ENCODE measurements at regions not wholly inside any gene's neighbourhood (a gene's known extent, or its start where the extent isn't known, plus 50 kb on each side); places are given as distances from the start of the nearest gene placed in this dataset.

DNA sequence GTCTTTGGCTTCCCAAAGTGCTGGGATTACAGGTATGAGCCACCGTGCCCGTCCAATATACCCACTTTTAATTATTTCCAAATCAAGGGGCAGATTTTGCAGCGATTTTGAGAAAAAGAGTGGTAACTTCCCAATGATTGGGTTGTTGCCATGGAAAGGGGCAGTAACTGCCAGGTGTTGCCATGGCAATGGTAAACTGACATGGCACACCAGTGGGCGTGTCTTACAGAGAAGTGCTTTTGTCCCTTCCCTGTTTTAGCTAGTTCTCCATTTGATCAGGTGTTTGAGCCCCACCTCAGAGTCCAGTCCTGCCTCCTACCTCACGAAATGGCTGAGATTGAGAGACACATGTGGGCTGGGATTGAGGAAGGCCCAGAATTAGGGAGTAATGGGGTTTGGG is 86.3 kb upstream of the IER5L start:
- intact Hi-C loops (cut with DNase I; ENCODE audit: low total_unique reads): no loop called here
- Histone ChIP-seq H3K4me3 (no peak overlapping the region), H3K9me3 (no peaks in the 10 kb centered on the region), H3K4me1 (peaks cover 0 to 24% (median 13%) of the 10 kb centered on the region in 6 donors), H3K27ac (no peak overlapping the region), H3K36me3 (no peaks in the 10 kb centered on the region), H3K27me3 (replicated peaks in 1 of 7) (peaks cover 0 to 38% (median 5%) of the 10 kb centered on the region in 7 donors)
- WGBS, 5 donors: 0 to 97% (median 86%) methylated on average over 1 to 5 of the region's 5 CpGs; no CpG with 5 or more reads in 2 of the 5 donors
- no peak for DNase-seq
- TF ChIP-seq POLR2AphosphoS5 (IDR thresholded peaks at IDR 0.05) (no peak), POLR2A (IDR thresholded peaks at IDR 0.05) (no peak)

DNA sequence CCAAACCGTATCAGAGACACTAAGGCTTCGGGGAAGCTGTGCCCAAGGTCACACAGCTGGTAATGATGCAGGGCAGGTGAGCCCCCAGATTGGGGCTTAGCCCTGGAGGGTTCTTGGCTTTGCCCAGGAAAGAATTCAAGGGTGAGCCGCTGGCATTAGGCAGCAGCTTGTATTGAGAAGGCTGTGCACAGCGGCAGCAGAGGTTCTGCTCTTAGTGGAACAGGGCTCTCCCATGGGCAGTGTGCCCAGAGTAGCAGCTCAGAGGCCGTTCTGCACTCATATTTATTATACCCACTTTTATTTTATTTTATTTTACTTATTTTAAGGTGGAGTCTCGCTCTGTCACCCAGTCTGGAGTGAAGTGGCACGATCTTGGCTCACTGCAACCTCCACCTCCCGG is 85.8 kb upstream of the IER5L start:
- H3K27ac ChIP-seq: no peak overlapping the region
- no peaks in the 10 kb centered on the region for H3K36me3 ChIP-seq
- peaks cover 2 to 30% (median 18%) of the 10 kb centered on the region in 6 donors for H3K4me1 ChIP-seq
- H3K9me3 ChIP-seq: no peaks in the 10 kb centered on the region
- peaks cover 0 to 44% (median 10%) of the 10 kb centered on the region in 7 donors for H3K27me3 ChIP-seq (replicated peaks in 1 of 7)
- no peak overlapping the region for H3K4me3 ChIP-seq
- intact Hi-C loops (cut with DNase I; ENCODE audit: low total_unique reads): no loop called here
- DNase-seq: peak; percentile 20
- WGBS, 5 donors: 78 to 93% (median 88%) methylated on average over 8 of the region's 8 CpGs
- TF ChIP-seq, protein P1, sequence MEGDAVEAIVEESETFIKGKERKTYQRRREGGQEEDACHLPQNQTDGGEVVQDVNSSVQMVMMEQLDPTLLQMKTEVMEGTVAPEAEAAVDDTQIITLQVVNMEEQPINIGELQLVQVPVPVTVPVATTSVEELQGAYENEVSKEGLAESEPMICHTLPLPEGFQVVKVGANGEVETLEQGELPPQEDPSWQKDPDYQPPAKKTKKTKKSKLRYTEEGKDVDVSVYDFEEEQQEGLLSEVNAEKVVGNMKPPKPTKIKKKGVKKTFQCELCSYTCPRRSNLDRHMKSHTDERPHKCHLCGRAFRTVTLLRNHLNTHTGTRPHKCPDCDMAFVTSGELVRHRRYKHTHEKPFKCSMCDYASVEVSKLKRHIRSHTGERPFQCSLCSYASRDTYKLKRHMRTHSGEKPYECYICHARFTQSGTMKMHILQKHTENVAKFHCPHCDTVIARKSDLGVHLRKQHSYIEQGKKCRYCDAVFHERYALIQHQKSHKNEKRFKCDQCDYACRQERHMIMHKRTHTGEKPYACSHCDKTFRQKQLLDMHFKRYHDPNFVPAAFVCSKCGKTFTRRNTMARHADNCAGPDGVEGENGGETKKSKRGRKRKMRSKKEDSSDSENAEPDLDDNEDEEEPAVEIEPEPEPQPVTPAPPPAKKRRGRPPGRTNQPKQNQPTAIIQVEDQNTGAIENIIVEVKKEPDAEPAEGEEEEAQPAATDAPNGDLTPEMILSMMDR (IDR thresholded peaks at IDR 0.05 in 8 of 11, conservative IDR thresholded peaks at IDR 0.05 in 3 of 11): no peak
- TF ChIP-seq POLR2AphosphoS5 (IDR thresholded peaks at IDR 0.05) (no peak), POLR2A (IDR thresholded peaks at IDR 0.05) (no peak)

DNA sequence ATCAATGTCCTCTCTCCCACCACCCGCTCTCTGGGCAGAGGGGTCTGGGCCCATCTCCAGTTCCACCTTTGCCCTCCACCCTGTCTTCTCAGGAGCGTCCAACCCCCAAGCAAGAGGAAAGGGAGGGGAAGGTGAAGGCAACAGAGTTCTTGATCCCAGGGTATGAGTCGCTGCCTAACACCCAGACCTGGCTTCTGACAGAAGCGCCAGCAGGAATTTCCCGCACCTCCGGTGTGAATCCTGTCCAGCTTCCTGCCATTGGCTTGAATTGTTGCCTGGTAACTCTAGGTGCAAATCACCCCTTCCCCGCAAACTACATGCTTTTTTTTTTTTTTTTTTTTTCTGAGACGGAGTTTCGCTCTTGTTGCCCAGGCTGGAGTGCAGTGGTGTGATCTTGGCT is 84.2 kb upstream of the IER5L start:
- no peaks in the 10 kb centered on the region for H3K9me3 ChIP-seq
- H3K4me3 ChIP-seq: no peak overlapping the region
- H3K27me3 ChIP-seq (replicated peaks in 1 of 7): peaks cover 0 to 59% (median 21%) of the 10 kb centered on the region in 7 donors
- intact Hi-C loops (cut with DNase I; ENCODE audit: low total_unique reads): no loop called here
- TF ChIP-seq, protein P1 (IDR thresholded peaks at IDR 0.05 in 8 of 11, conservative IDR thresholded peaks at IDR 0.05 in 3 of 11): no peak
- TF ChIP-seq POLR2AphosphoS5 (IDR thresholded peaks at IDR 0.05) (no peak), POLR2A (IDR thresholded peaks at IDR 0.05) (no peak)
- peak; percentile 42 for DNase-seq
- H3K36me3 ChIP-seq: no peaks in the 10 kb centered on the region
- WGBS, 5 donors: 70 to 86% (median 84%) methylated on average over 9 of the region's 9 CpGs
- peaks cover 10 to 43% (median 26%) of the 10 kb centered on the region in 6 donors for H3K4me1 ChIP-seq
- H3K27ac ChIP-seq: peak overlapping the region in 5 of 8 donors; percentile 55 to 72 (median 68)

DNA sequence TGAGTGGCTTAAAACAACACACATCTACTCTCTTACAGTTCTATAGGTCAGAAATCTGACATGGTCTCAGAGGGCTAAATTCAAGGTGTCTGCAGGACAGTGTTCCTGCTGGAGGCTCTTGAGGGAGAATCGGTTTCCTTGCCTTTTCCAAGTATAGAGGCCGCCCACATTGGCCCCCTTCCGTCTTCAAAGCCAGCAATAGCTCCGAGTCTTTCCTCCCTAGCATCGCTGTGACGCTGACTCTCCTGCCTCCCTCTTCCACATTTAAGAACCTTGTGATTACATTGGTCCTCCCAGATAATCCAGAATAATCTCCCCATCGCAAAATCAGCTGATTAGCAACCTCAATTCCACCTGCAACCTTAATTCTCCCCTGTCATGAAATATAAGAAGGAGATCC is 81.3 kb upstream of the IER5L start:
- intact Hi-C loops (cut with DNase I; ENCODE audit: low total_unique reads): no loop called here
- WGBS, 5 donors: 81 to 88% (median 83%) methylated on average over 7 of the region's 7 CpGs
- TF ChIP-seq, protein P1 (IDR thresholded peaks at IDR 0.05 in 8 of 11, conservative IDR thresholded peaks at IDR 0.05 in 3 of 11): no peak
- no peak for TF ChIP-seq POLR2A (IDR thresholded peaks at IDR 0.05)
- Histone ChIP-seq H3K36me3 (no peaks in the 10 kb centered on the region), H3K9me3 (no peaks in the 10 kb centered on the region), H3K4me1 (peaks cover 10 to 44% (median 27%) of the 10 kb centered on the region in 6 donors), H3K27me3 (replicated peaks in 1 of 7) (peaks cover 0 to 76% (median 21%) of the 10 kb centered on the region in 7 donors), H3K4me3 (peak overlapping the region in 1 of 8 donors; percentile 61), H3K27ac (no peak overlapping the region)
- DNase-seq: peak; percentile 30
